H1 (cell line): ENCODE measurements at regions not wholly inside any gene's neighbourhood (a gene's known extent, or its start where the extent isn't known, plus 50 kb on each side); places are given as distances from the start of the nearest gene placed in this dataset.

Source experiments
- BRCA1 ChIP-seq: IDR thresholded peaks from 2 replicates; pipeline ENCODE4 v1.6.1; 2012; ENCODE audit warnings: low read depth, low read length, improper control_type of control experiment
- CREB1 ChIP-seq: IDR thresholded peaks from 2 replicates; pipeline ENCODE4 v1.6.1; 2012; ENCODE audit warnings: inconsistent platforms
- CTCF ChIP-seq, 3 experiments: IDR thresholded peaks; 1 replicate in 2 of 3; 2 replicates in 1 of 3; pipeline versions ENCODE4 v1.5.1 to v1.6.1; 2011; ENCODE audit warnings: low read length in 3 of 3, mild to moderate bottlenecking in 3 of 3, inconsistent platforms in 2 of 3, low read depth in 1 of 3, moderate library complexity in 1 of 3; ENCODE audit not compliant: insufficient read depth in 1 of 3; ENCODE audit errors: control extremely low read depth in 1 of 3
- NANOG ChIP-seq: IDR thresholded peaks from 2 replicates; pipeline ENCODE4 v1.6.1; 2011; ENCODE audit warnings: low read length, low read depth, mild to moderate bottlenecking, inconsistent platforms; ENCODE audit not compliant: insufficient read depth, poor library complexity, severe bottlenecking
- TCF12 ChIP-seq: IDR thresholded peaks from 2 replicates; pipeline ENCODE4 v1.6.1; 2011; ENCODE audit warnings: low read depth, mild to moderate bottlenecking, low read length

DNA sequence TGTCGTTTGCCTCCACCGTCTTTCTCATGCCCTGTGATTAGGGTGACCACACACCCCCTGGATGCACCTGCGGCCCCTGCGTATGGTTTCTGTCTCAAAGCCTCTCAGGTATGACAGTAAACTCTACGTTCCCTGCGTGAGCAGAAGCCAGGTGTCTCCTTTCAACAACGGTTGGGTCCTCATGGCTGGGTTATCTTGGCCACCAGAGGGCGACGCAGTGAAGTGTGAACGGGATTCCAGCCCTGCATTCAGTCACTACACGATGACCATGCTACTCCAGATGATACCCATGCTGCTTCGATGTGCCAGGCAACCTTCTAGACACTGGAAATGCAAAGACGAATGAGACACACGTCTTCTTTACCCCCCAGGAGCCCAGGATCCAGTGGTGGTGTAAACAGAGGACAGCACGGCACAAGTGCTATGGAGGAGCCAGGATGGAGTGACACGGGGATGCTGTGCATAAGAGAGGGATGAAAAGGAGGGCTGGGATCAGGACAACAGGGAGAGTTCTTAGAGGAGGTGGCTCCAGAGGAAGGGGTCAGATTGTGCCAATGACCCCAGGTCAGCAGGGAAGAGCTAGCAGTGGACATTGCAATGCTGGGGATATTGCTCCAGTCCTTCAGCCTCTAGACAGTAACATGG lies 228.1 kb upstream of the PFKP start (continued):
- TF ChIP-seq CTCF (IDR thresholded peaks at IDR 0.05; ENCODE audit: control extremely low read depth in 1 of 3, insufficient read depth in 1 of 3, low read depth in 1 of 3, low read length in 3 of 3), result peak; percentile 81 to 96 (median 95)
- TF ChIP-seq TCF12, result 0 out of 2 replicates have a peak, but pooled peaks have one; percentile 35
- no peak for TF ChIP-seq BRCA1
- no peak for TF ChIP-seq CREB1
- no peak for TF ChIP-seq NANOG
- TF ChIP-seq, all 59 proteins: peak for 7
